ENCODE measurements at regions not wholly inside any gene's neighbourhood (a gene's known extent, or its start where the extent isn't known, plus 50 kb on each side); places are given as distances from the start of the nearest gene placed in this dataset.

DNA sequence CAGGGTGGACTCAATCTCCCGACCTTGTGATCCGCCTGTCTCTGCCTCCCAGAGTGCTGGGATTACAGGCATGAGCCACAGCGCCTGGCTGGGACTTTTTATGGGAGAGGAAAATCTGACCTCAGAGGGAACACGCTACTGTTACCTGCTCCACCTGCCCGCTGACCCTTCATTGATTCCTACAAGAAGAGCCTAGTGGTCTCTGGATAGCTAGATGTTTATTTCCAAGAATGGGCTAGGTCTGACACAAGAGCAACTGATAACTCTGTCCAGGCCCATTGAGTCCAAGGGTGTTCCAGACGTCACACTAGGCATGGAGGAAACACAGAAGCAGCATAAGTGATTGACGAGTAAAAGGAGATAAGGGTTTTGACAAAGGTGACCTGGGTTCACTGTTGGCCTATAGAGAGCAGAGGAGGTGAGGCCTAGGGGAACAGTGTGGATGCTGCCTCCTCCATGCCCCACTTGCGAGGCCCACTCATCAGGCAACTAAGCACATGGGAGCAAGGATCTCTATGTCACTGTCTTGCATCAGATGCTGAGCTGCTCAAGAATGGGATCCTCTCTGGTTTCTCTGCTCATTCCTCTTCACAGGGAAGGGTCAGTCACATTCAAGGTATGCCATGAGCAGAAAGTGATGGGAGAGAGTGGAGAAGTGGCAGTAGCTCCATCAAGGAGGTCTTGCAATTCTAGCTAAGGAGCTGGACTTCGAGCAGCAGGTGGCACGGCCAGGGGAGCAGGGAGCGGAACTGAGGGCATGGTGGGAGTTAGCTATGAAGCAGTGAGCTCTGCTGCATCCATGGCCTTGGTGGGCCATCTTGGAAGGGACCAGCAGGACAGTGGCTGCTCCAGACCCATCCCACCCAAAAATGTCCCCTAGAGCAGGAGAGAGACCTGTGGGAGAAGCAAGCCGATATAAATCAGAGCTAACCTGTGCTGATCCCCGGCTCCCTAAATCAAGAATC lies 145.2 kb downstream of the WSCD1 start:
- TF ChIP-seq, protein P1, sequence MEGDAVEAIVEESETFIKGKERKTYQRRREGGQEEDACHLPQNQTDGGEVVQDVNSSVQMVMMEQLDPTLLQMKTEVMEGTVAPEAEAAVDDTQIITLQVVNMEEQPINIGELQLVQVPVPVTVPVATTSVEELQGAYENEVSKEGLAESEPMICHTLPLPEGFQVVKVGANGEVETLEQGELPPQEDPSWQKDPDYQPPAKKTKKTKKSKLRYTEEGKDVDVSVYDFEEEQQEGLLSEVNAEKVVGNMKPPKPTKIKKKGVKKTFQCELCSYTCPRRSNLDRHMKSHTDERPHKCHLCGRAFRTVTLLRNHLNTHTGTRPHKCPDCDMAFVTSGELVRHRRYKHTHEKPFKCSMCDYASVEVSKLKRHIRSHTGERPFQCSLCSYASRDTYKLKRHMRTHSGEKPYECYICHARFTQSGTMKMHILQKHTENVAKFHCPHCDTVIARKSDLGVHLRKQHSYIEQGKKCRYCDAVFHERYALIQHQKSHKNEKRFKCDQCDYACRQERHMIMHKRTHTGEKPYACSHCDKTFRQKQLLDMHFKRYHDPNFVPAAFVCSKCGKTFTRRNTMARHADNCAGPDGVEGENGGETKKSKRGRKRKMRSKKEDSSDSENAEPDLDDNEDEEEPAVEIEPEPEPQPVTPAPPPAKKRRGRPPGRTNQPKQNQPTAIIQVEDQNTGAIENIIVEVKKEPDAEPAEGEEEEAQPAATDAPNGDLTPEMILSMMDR (IDR thresholded peaks at IDR 0.05) = no peak
- TF ChIP-seq POLR2A (IDR thresholded peaks at IDR 0.05) = no peak

All from body of pancreas (tissue), 4 donors.